H1 (cell line): ENCODE measurements at regions not wholly inside any gene's neighbourhood (a gene's known extent, or its start where the extent isn't known, plus 50 kb on each side); places are given as distances from the start of the nearest gene placed in this dataset.

Experiments
- EP300 ChIP-seq, 2 experiments: IDR thresholded peaks; 1 replicate in 1 of 2; 2 replicates in 1 of 2; pipeline ENCODE4 v1.6.1; 2011 to 2012; ENCODE audit warnings: low read depth in 2 of 2, low read length in 2 of 2, mild to moderate bottlenecking in 2 of 2, borderline replicate concordance in 1 of 2, inconsistent platforms in 1 of 2, moderate library complexity in 1 of 2
- EZH2 ChIP-seq: fragments of 200-600 bp; sonication (generic); IDR thresholded peaks from 2 replicates; pipeline ENCODE4 v1.7.1; 2012; ENCODE audit warnings: low read depth, mild to moderate bottlenecking, moderate library complexity, low read length, inconsistent platforms; ENCODE audit not compliant: severe bottlenecking
- JUN ChIP-seq: IDR thresholded peaks from 2 replicates; pipeline ENCODE4 v1.6.1; 2011; ENCODE audit warnings: low read depth, mild to moderate bottlenecking, improper control_type of control experiment, low read length
- JUND ChIP-seq: IDR thresholded peaks from 2 replicates; pipeline ENCODE4 v1.6.1; 2011; ENCODE audit warnings: mild to moderate bottlenecking, improper control_type of control experiment, low read length
- PHF8 ChIP-seq: fragments of 200-600 bp; sonication (generic); conservative IDR thresholded peaks from 2 replicates; pipeline ENCODE4 v1.7.1; 2012; ENCODE audit warnings: low read depth, mild to moderate bottlenecking, inconsistent platforms, low read length, moderate library complexity
- POLR2AphosphoS5 ChIP-seq: IDR thresholded peaks from 2 replicates; pipeline ENCODE4 v1.6.1; 2011; ENCODE audit warnings: low read depth, low read length
- RAD21 ChIP-seq, 2 experiments: IDR thresholded peaks in 1 of 2; conservative IDR thresholded peaks in 1 of 2; 2 replicates each; pipeline ENCODE4 v1.6.1; 2011; ENCODE audit warnings: low read depth in 2 of 2, low read length in 2 of 2, improper control_type of control experiment in 1 of 2, inconsistent platforms in 1 of 2, mild to moderate bottlenecking in 1 of 2, moderate library complexity in 1 of 2
- SIRT6 ChIP-seq: IDR thresholded peaks from one replicate; pipeline ENCODE4 v1.7.1; 2012; ENCODE audit warnings: low read length, inconsistent platforms
- SIX5 ChIP-seq: IDR thresholded peaks from 2 replicates; pipeline ENCODE4 v1.6.1; 2011; ENCODE audit warnings: mild to moderate bottlenecking, low read depth, low read length
- TEAD4 ChIP-seq: IDR thresholded peaks from 2 replicates; pipeline ENCODE4 v1.6.1; 2012; ENCODE audit warnings: low read depth, low read length, inconsistent platforms, mixed read lengths
- TF ChIP-seq, protein P1 (sequence below): IDR thresholded peaks from 2 replicates; pipeline ENCODE4 v1.6.1; 2011; ENCODE audit warnings: low read depth, mild to moderate bottlenecking, low read length; ENCODE audit not compliant: insufficient read depth
- TF ChIP-seq, protein P2 (sequence below), 3 experiments: IDR thresholded peaks; 1 replicate in 2 of 3; 2 replicates in 1 of 3; pipeline versions ENCODE4 v1.5.1 to v1.6.1; 2011; ENCODE audit warnings: low read length in 3 of 3, mild to moderate bottlenecking in 3 of 3, inconsistent platforms in 2 of 3, low read depth in 1 of 3, moderate library complexity in 1 of 3; ENCODE audit not compliant: insufficient read depth in 1 of 3; ENCODE audit errors: control extremely low read depth in 1 of 3
- TF ChIP-seq, protein P3 (sequence below): IDR thresholded peaks from 2 replicates; pipeline ENCODE4 v1.6.1; 2011; ENCODE audit warnings: low read length, improper control_type of control experiment

DNA sequence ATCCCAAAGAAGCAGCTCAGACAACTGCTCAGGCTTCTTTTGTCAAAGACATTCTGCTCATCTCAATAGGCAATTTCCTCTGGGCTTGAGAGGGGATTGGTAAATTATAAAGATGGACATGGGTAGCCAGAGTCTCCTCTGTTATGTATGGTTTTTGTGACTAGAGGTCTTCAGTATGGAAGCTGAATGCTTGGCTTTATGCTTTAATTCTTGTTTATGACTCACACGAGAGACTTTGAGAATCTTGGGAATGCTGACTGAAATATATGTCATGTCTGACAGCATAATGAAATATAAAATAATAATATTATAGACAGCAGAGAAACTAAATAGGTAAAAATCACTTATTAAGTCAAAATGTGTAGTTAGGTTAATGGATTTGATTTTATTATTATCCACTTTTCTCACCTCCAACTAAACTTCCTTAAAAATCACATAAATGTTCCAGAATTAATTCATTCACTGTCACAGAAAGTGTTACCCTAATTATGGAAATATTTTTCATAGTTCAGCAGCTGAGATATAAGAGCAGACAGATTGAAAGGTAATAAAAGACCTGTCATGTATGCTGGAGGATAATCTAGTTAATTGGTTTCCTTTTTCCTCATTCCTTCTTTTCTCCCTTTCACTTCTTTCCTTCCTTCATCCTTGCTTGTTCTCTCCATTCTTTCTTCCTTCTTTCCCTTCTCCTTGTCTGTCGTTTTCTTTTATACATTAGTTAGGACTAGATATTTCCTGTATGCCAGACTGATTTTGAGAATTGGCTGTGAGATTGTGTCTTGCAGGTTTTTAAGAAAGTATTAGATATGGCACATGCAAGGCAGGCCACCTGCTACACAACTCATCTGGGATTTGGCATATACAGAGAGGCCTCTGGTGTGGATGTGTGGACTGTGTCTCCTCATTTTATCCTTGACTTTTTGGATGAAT, 1866.1 kb upstream of the NUDT12 start:
- TF ChIP-seq SIX5, result no peak
- TF ChIP-seq, protein P1, sequence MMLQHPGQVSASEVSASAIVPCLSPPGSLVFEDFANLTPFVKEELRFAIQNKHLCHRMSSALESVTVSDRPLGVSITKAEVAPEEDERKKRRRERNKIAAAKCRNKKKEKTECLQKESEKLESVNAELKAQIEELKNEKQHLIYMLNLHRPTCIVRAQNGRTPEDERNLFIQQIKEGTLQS, result no peak
- TF ChIP-seq, protein P2, sequence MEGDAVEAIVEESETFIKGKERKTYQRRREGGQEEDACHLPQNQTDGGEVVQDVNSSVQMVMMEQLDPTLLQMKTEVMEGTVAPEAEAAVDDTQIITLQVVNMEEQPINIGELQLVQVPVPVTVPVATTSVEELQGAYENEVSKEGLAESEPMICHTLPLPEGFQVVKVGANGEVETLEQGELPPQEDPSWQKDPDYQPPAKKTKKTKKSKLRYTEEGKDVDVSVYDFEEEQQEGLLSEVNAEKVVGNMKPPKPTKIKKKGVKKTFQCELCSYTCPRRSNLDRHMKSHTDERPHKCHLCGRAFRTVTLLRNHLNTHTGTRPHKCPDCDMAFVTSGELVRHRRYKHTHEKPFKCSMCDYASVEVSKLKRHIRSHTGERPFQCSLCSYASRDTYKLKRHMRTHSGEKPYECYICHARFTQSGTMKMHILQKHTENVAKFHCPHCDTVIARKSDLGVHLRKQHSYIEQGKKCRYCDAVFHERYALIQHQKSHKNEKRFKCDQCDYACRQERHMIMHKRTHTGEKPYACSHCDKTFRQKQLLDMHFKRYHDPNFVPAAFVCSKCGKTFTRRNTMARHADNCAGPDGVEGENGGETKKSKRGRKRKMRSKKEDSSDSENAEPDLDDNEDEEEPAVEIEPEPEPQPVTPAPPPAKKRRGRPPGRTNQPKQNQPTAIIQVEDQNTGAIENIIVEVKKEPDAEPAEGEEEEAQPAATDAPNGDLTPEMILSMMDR (IDR thresholded peaks at IDR 0.05; ENCODE audit: control extremely low read depth in 1 of 3, insufficient read depth in 1 of 3, low read depth in 1 of 3, low read length in 3 of 3), result no peak
- TF ChIP-seq POLR2AphosphoS5, result no peak
- TF ChIP-seq EP300 (IDR thresholded peaks at IDR 0.05; ENCODE audit: borderline replicate concordance in 1 of 2, low read depth in 2 of 2, low read length in 2 of 2), result no peak
- TF ChIP-seq TEAD4, result no peak
- TF ChIP-seq, protein P3, sequence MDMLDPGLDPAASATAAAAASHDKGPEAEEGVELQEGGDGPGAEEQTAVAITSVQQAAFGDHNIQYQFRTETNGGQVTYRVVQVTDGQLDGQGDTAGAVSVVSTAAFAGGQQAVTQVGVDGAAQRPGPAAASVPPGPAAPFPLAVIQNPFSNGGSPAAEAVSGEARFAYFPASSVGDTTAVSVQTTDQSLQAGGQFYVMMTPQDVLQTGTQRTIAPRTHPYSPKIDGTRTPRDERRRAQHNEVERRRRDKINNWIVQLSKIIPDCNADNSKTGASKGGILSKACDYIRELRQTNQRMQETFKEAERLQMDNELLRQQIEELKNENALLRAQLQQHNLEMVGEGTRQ, result no peak
- TF ChIP-seq RAD21 (IDR thresholded peaks at IDR 0.05 in 1 of 2, conservative IDR thresholded peaks at IDR 0.05 in 1 of 2; ENCODE audit: low read depth in 2 of 2, low read length in 2 of 2), result no peak
- no peak for TF ChIP-seq PHF8
- TF ChIP-seq JUND, result no peak
- no peak for TF ChIP-seq EZH2
- no peak for TF ChIP-seq JUN
- TF ChIP-seq SIRT6, result no peak
